ENCODE measurements at regions not wholly inside any gene's neighbourhood (a gene's known extent, or its start where the extent isn't known, plus 50 kb on each side); places are given as distances from the start of the nearest gene placed in this dataset.
"Not testable (repeated sequence)": the region's sequence is repeated elsewhere in the genome, so short reads cannot be mapped to it uniquely, and the experiment has no call there.

DNA sequence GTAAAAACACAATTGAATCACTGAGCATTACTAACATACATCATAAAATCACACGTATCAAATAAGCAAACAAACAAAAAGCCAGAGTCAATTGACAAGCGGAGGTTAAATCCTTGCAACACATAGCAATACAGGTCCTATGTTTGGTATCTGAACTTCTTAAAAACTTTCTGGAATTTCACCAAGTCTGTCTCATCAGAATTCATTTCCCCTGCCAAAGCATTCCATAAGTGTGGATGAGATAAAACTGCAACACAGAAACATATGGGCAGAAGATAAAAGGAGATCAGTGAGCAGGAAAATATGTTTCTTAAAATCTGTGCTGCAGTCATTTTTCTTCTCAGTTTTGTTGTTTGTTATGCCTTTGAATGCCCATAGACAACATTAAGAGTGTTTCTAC lies 1155.5 kb downstream of the TBL1XR1 start:
- TF ChIP-seq, protein P1, sequence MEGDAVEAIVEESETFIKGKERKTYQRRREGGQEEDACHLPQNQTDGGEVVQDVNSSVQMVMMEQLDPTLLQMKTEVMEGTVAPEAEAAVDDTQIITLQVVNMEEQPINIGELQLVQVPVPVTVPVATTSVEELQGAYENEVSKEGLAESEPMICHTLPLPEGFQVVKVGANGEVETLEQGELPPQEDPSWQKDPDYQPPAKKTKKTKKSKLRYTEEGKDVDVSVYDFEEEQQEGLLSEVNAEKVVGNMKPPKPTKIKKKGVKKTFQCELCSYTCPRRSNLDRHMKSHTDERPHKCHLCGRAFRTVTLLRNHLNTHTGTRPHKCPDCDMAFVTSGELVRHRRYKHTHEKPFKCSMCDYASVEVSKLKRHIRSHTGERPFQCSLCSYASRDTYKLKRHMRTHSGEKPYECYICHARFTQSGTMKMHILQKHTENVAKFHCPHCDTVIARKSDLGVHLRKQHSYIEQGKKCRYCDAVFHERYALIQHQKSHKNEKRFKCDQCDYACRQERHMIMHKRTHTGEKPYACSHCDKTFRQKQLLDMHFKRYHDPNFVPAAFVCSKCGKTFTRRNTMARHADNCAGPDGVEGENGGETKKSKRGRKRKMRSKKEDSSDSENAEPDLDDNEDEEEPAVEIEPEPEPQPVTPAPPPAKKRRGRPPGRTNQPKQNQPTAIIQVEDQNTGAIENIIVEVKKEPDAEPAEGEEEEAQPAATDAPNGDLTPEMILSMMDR (IDR thresholded peaks at IDR 0.05; ENCODE audit: extremely low read depth, insufficient read depth, missing control alignments), result no peak
- DNase-seq (ENCODE audit: low spot score), result no peak
- in situ Hi-C loops (cut with MboI; ENCODE audit: low pct_unique_long_range_greater_than_20kb, low sequenced_read_pairs, unreplicated experiment), result no loop called here

DNA sequence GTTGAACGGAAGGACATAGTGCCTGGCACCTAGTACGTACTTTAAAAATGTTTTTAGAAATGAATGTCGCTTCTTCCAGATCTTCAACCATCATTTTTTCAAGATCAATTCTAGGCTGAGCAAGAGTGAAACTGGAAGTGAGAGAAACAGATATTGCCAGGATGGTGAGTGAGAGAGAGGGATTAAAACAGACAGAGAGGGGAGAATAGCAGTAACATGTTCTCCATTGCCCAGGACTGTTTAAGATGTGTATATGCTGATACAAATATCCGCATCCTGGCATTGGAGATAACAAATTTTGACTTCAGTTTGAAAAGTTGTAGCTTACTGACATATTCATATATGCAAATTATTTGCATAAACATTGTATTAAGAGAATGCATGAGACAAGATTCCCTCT lies 1156.1 kb downstream of the TBL1XR1 start:
- TF ChIP-seq, protein P1 (IDR thresholded peaks at IDR 0.05; ENCODE audit: extremely low read depth, insufficient read depth, missing control alignments), result no peak
- in situ Hi-C loops (cut with MboI; ENCODE audit: low pct_unique_long_range_greater_than_20kb, low sequenced_read_pairs, unreplicated experiment), result no loop called here
- no peak for DNase-seq (ENCODE audit: low spot score)

DNA sequence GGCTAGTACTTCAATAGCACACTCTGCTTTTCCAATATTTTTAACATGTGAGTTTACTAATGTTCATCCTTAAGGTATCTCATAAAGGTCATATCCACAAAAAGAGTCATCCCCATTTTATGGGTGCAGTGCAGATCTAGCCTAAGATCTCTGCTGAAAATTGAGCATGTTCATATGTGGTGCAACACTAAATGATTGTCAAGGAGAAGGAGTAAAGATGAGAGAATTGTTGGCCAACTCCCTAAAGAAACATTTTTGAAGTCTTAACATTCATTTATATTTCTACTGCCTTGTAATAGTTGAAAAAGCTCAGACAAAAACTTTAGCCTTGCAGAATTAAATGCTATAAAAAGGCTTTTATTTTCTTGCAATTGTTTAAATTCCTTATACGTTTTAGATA lies 1159.6 kb downstream of the TBL1XR1 start:
- in situ Hi-C loops (cut with MboI; ENCODE audit: low pct_unique_long_range_greater_than_20kb, low sequenced_read_pairs, unreplicated experiment), result no loop called here
- DNase-seq (ENCODE audit: low spot score), result no peak
- TF ChIP-seq, protein P1 (IDR thresholded peaks at IDR 0.05; ENCODE audit: extremely low read depth, insufficient read depth, missing control alignments), result no peak

DNA sequence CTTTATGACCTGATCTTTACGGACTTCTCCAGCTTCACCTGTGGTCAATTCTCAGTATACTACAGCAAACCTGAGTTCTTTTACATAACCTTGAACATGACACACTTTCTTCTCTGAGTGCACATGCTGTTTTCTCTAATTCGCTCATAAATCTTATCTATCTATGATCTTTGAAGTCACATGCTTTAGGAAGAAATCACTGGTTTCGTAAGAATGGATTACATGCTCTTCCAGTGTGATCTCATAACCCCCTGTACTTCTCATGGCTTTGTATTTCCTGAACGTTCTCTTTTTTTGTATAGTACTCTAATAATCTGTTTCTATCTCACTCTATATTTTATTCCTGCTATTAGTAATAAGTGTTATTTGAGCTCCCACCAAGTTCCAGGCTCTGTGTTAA lies 1165.2 kb downstream of the TBL1XR1 start:
- in situ Hi-C loops (cut with MboI; ENCODE audit: low pct_unique_long_range_greater_than_20kb, low sequenced_read_pairs, unreplicated experiment), result no loop called here
- TF ChIP-seq, protein P1 (IDR thresholded peaks at IDR 0.05; ENCODE audit: extremely low read depth, insufficient read depth, missing control alignments), result no peak
- no peak for DNase-seq (ENCODE audit: low spot score)

GRCh38 chr3:176016203-176016602 lies 1157.1 kb downstream of the NAALADL2 start:
- in situ Hi-C loops (cut with MboI; ENCODE audit: low pct_unique_long_range_greater_than_20kb, low sequenced_read_pairs, unreplicated experiment); DNase-seq (ENCODE audit: low spot score): not testable (repeated sequence)

DNA sequence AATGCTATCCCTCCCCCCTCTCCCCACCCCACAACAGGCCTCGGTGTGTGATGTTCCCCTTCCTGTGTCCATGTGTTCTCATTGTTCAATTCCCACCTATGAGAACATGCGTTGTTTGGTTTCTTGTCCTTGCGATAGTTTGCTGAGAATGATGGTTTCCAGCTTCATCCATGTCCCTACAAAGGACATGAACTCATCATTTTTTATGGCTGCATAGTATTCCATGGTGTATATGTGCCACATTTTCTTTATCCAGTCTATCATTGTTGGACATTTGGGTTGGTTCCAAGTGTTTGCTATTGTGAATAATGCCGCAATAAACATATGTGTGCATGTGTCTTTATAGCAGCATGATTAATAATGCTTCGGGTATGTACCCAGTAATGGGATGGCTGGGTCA lies 1156.1 kb downstream of the NAALADL2 start:
- in situ Hi-C loops (cut with MboI; ENCODE audit: low pct_unique_long_range_greater_than_20kb, low sequenced_read_pairs, unreplicated experiment); DNase-seq (ENCODE audit: low spot score): not testable (repeated sequence)

DNA sequence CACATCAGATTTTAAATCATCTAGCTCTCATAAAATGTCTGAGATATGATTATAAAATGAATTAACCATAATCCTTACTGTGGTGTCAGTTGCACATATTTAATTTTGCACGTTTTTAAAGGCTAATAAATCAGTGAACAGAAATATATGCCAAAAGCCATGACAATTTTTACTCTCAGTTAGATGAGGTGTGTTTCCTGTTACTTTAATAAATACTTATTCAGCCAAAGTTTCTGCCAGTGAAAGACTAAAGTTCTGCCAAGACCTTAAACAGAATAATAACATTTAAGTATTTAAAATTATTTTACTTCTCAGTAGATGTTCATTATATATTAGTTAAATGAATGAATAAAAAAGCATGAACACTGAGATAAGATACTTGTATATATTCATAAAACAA lies 1150.1 kb downstream of the NAALADL2 start:
- in situ Hi-C loops (cut with MboI; ENCODE audit: low pct_unique_long_range_greater_than_20kb, low sequenced_read_pairs, unreplicated experiment), result no loop called here
- TF ChIP-seq, protein P1 (IDR thresholded peaks at IDR 0.05; ENCODE audit: extremely low read depth, insufficient read depth, missing control alignments), result no peak
- DNase-seq (ENCODE audit: low spot score), result no peak

DNA sequence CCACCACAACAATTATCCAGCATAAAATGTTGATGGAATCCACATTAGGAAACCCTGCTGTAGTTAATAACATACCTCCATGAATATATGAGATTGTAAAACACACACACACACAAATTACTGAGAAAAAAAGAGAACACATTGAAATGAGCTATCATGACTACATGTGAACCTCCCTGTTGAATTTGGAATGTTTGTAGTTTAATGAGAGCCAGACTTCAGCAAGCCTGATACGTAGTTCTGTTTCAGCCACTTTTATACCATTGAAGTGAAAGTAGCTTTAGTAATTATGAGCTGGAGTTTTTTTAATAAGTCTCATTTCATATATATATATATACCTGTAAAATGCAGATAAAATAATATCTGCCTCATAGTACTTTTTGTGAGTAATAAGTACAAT lies 1146.4 kb downstream of the NAALADL2 start:
- no peak for DNase-seq (ENCODE audit: low spot score)
- in situ Hi-C loops (cut with MboI; ENCODE audit: low pct_unique_long_range_greater_than_20kb, low sequenced_read_pairs, unreplicated experiment), result no loop called here
- TF ChIP-seq, protein P1 (IDR thresholded peaks at IDR 0.05; ENCODE audit: extremely low read depth, insufficient read depth, missing control alignments), result no peak

Data from GM13977 (cell line).